HEK293T (cell line): ENCODE measurements at regions not wholly inside any gene's neighbourhood (a gene's known extent, or its start where the extent isn't known, plus 50 kb on each side); places are given as distances from the start of the nearest gene placed in this dataset.

Experiments used
- FOXM1 ChIP-seq: fragments of 450-650 bp; IDR thresholded peaks from 2 replicates; pipeline ENCODE4 v1.6.1; 2017; ENCODE audit warnings: mild to moderate bottlenecking, borderline replicate concordance
- L3MBTL2 ChIP-seq: fragments of 450-650 bp; conservative IDR thresholded peaks from 2 replicates; pipeline ENCODE4 v1.6.1; 2016; ENCODE audit warnings: mild to moderate bottlenecking

GRCh38 chr2:3962719-3963118, 259.3 kb downstream of the DCDC2C start:
- no peak for TF ChIP-seq FOXM1
- TF ChIP-seq L3MBTL2, result no peak
